ENCODE measurements at regions not wholly inside any gene's neighbourhood (a gene's known extent, or its start where the extent isn't known, plus 50 kb on each side); places are given as distances from the start of the nearest gene placed in this dataset.
"Not testable (repeated sequence)": the region's sequence is repeated elsewhere in the genome, so short reads cannot be mapped to it uniquely, and the experiment has no call there.

GRCh38 chr2:184993746-184994145 lies 395.4 kb downstream of the ZNF804A start:
- DNase-seq: no peak

GRCh38 chr2:185006481-185006880 lies 408.2 kb downstream of the ZNF804A start:
- DNase-seq: no peak

DNA sequence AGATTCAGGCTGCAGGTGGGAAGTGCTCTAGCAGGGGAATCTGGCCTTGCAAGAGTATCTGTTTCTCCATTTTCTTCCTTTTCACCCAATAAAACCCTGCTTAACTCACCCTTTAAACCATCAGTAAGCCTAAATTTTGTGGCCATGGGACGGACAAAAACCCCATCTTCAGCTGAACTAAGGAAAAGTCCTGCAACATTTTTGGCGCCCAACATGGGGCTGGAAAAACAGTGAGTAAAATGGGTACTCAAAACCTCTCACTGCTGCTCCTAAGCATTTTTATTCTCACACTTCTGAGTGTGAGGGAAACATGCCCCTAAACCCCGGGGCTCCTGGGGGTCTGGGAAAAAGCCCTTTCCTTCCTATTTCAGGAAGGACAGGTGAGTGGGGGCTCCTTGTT lies 414.3 kb downstream of the ZNF804A start:
- DNase-seq: no peak

- no peak for DNase-seq
These were observed 415.7 kb downstream of the ZNF804A start for GRCh38 chr2:185014076-185014475.

DNA sequence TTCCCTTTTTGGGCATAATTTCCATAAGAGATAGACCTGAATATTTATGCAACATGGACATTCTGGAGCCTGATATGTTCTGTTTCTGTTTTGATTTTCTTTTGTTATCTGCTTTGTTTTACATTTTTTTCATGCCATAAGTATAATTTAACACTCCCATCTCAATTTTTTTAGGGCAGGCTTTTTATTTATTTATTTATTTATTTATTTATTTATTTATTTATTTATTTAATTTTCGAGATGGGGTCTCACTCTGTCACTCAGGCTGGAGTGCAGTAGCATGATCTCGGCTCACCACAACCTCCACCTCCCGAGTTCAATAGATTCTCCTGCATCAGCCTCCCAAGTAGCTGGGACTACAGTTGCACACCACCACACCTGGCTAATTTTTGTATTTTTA lies 427.6 kb downstream of the ZNF804A start:
- DNase-seq: not testable (repeated sequence)

GRCh38 chr2:185035906-185036305 lies 437.6 kb downstream of the ZNF804A start:
- DNase-seq: no peak

DNA sequence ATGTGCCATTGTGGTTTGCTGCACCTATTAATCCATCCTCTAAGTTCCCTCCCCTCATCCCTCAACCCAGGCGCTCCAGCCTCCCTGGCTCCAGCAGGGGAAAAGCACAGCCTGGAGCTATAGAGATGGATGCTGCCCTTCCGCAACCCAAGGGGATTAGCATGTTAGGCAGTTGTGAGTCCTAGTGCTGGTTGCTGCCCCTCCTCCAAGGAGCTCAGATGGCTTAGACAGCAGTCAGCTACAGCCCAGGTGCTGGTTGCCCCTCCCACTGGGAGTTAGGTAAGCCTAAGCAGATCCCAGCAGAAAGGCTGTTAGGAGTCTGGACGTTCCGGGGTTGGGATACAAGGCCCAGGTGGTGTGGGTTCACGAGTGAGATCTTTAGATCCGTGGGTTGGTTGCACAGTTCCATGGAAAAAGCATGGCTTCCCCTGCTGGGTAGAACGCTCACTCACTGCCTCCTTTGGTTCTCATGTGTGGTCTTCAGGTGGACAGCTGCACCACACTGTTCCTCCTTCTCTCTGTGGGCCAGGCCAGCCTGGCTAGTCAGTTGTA lies 446.1 kb downstream of the ZNF804A start:
- no peak for DNase-seq

- DNase-seq: no peak
These were observed 452.5 kb downstream of the ZNF804A start for GRCh38 chr2:185050804-185051203.

GRCh38 chr2:185063761-185064160 lies 465.4 kb downstream of the ZNF804A start:
- no peak for DNase-seq

DNA sequence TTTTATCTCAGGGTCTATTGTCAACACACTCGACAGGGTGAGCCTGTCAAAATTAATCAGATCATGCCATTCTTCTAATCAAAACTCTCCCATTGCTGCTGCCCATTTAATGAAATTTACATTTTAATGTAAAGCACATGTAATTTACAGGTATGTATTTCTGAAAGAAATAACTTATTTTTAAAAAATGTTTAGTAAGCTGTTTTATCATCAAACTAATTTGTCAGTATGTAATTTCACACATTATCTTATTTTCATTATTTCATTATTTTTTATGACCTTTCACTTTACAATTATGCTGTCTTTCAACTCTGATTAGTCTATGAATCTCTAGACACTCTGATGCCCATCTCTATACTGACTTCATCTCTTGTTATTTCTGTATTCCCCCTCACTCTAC lies 467.8 kb downstream of the ZNF804A start:
- no peak for DNase-seq

DNA sequence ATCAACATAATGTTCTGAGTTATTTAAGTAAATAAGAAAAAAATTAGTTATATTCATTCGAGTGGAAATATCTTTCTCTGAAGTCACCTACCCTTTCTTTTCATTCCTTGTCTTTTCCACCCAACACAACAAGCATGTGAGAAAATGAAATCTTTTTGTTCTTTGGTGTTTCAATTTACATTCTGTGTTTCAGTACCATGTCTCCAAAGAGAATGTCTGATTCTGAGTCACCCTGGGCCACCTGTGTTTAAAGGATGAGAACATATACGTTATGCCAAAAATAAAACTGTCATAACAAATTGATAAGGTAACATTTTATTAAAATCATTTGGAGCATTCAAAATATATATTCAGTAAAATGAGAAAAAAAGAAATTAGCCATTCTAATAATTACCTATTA lies 470.8 kb downstream of the ZNF804A start:
- DNase-seq: no peak

DNA sequence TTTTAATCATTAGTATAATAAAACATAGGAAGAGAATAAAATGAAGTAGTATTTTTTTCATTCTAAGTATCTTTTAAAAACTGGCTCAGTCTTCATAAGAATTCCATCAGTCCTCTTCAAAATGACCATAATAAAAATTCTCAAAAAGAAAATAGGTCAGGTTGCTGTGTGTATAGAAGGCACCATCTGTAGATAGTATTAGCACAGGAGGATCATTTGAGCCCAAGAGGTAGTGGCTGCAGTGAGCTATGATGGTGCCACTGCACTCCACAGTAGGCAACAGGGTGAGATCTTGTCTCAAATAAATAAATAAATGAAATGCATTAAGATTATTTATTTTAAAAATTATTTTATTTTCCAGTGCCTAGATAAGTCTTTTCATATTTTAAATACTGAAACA lies 475.8 kb downstream of the ZNF804A start:
- no peak for DNase-seq

DNA sequence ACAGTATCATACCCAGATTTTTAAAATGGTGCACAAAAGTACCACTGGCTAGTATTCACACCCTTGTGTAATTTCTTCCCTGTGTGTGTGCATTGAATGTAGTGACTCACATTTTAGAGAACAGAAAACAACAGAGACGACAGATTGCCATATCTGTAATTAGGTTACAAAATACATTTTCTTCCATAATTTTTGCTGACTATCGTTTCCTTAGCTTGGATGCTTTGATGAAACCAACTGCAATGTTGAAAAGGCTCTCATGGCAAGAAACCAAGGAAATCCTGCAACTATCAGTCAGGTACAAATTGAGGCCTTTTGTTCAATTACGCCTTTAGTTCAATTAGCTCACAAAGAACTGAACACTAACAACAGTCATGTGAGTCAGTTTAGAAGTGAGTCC lies 484.4 kb downstream of the ZNF804A start:
- DNase-seq: no peak

DNA sequence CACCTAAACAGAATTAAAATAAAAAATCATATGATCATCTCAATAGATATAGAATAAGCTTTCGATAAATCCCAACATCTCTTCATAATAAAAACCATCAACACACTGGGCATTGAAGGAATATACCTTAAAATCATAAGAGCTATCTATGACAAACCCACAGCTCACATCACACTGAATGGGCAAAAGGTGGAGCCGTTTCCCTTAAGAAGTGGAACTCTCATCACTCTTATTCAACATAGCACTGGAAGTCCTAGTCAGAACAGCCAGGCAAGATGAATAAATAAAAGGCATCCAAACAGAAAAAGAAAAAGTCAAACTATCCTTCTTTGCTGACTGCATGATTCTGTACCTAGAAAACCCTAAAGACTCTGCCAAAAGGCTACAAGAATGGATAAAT lies 510.3 kb downstream of the ZNF804A start:
- no peak for DNase-seq

GRCh38 chr2:185127412-185127811 lies 529.1 kb downstream of the ZNF804A start:
- no peak for DNase-seq

DNA sequence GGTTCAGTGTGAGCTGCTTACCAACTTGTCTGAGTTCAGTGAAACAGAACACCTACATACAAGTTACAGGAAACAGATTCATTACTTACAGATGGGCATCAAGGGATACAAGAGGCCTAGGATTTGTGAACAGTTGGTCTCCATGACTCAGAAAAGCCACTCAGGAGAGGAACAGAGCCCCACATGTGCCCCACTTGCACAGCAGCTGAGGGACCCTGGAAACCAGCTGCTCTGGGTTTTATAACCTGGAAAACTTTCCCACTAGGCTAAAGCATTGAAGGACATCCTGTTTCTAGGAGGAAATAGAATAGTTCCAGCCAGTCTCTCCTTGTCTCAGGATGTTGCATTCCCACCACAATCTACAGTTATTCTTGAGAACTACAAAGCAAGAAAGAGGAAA lies 530.0 kb downstream of the ZNF804A start:
- no peak for DNase-seq

- DNase-seq: no peak
These were observed 530.7 kb downstream of the ZNF804A start for GRCh38 chr2:185128996-185129395.

DNA sequence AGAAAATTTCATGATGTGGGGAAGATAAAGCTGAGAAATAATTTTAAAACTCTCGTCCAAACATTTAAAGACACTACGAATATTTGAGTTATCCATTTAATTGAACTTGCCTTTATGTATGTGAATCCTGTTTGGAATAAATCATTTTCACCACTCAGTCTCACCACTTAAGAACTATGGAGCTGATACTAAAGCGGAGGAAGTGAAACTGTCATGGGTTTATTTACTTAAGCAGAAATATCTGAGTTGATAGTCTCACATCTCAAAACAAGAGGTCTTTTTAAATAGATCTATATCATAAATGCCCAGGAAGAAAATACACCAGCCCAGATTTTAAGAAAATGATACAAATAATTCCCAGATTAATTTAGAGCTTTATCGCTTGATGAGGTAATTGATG lies 532.4 kb downstream of the ZNF804A start:
- DNase-seq: no peak

GRCh38 chr2:185132501-185133041 lies 534.2 kb downstream of the ZNF804A start:
- no peak for DNase-seq

DNA sequence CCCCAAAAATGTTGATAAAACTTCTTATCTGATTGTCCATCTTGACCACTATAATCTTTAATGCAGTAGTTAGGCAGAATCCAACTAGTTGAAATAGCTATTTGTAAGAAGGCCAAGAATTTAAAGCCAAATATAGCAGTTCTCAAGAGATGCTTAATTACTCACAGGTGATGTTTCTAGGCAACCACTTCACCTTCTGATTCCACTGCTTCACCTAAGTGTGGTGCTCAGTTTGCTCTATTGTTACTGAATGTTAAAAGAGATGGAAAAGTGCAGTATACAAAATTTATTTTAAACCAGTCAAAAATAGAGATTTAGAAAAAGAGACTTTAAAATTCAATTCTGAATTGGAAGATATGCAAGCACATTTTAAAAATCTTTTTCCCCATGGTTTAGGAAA lies 539.4 kb downstream of the ZNF804A start:
- no peak for DNase-seq

DNA sequence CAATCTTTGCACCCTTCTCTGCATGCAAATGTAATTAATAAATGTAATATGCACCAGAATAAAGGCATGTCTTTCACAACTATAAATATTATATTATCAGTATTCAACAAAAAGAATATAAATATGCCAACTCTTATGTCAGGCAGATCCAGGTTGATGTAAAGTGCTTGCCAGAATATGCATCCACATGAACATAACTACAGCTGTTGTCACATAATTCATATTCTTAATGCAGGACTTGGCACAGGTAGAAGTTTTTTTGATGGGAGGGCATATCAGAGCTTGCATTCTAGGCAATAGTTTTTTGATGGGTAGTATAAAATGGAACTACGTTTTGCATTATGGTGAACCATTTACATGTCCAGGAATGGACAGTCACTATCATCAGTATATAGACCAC lies 544.3 kb downstream of the ZNF804A start:
- no peak for DNase-seq

DNA sequence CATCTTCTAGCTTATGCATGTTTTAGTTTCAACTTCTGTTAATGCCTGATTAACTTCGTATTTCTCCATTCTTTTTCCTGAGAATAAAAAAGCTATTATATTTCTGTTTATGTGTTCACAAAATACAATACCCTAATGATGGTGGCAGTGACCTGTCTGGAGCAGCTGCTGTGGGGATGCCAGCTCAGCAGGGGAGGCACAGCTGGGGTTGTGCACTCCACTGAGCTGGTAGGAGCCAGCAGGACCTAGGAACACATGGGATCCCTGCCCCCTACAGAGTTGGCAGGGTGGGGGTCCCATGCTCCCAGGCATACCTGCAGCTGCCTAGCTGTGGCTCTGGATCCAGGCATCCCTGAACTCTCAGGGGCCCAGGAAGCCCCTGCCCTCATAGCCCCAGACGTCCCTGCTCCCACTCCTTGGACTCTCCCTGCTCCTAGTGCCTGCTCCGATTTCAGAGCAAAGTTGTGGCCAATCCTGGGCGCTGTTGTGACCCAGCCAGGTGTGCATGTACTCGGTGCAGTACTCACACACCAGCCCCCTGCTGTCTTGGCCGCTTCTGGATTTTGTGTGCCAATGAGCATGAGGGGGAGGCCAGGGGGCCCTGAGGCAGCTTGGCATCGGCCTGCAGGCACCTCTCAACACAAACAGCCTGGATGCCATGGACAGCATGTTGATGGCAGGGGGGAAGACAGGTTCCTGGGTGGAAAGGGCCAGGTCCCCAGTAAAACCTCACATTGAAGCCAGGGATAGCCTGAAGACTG lies 546.0 kb downstream of the ZNF804A start:
- no peak for DNase-seq

- no peak for DNase-seq
These were observed 547.2 kb downstream of the ZNF804A start for GRCh38 chr2:185145316-185146121.

DNA sequence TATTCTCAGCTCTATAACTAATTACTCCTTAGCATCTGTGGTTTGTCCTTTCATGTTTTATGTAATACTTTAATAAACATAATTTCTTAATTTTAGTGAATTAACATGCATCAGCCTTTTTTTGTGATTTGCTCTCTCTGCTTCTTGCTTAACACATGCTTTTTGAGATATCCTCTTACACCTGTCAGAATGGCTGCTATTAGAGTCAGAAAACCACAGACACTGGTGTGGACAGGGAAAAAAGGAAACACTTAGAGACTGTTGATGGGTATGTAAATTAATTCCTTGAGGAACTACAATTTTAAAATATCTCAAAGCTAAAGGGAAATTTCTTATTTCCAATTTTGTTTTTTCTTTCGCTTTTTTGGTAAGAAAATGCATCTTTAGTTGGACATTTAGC lies 549.0 kb downstream of the ZNF804A start:
- DNase-seq: no peak
